OCI-LY1 (cell line): ENCODE measurements at regions not wholly inside any gene's neighbourhood (a gene's known extent, or its start where the extent isn't known, plus 50 kb on each side); places are given as distances from the start of the nearest gene placed in this dataset.

ENCODE experiments used
- H2AFZ ChIP-seq: fragments of 200-600 bp; sonication (generic), shearing (Covaris generic); 2 replicates; pipeline ENCODE4 v1.6.0; 2014; ENCODE audit warnings: antibody characterized with exemption, mild to moderate bottlenecking, low read length
- H3F3A ChIP-seq: fragments of 200-600 bp; sonication (generic), shearing (Covaris generic); 2 replicates; pipeline ENCODE4 v1.6.0; 2014; ENCODE audit warnings: mild to moderate bottlenecking, antibody characterized with exemption, low read length, moderate library complexity; ENCODE audit not compliant: insufficient read depth
- H3K27ac ChIP-seq: fragments of 200-600 bp; sonication (generic); 2 replicates; pipeline ENCODE4 v1.5.1; 2014; ENCODE audit warnings: low read length, mixed run types, mild to moderate bottlenecking, low read depth; ENCODE audit not compliant: poor library complexity, severe bottlenecking
- H3K27me3 ChIP-seq: fragments of 200-600 bp; sonication (generic); 2 replicates; pipeline ENCODE4 v1.6.0; 2014; ENCODE audit warnings: antibody characterized with exemption, mild to moderate bottlenecking, low read length, moderate library complexity; ENCODE audit not compliant: insufficient read depth
- H3K36me3 ChIP-seq: fragments of 200-600 bp; sonication (generic); 2 replicates; pipeline ENCODE4 v1.6.1; 2014; ENCODE audit warnings: mild to moderate bottlenecking, antibody characterized with exemption, low read length, moderate library complexity, mixed read lengths; ENCODE audit not compliant: insufficient read depth
- H3K4me1 ChIP-seq: fragments of 200-600 bp; sonication (generic); 2 replicates; pipeline ENCODE4 v1.5.1; 2014; ENCODE audit warnings: mild to moderate bottlenecking, low read length, moderate library complexity; ENCODE audit not compliant: insufficient read depth, severe bottlenecking
- H3K4me2 ChIP-seq: fragments of 200-600 bp; sonication (generic), shearing (Covaris generic); 2 replicates; pipeline ENCODE4 v1.6.1; 2014; ENCODE audit warnings: low read length
- H3K4me3 ChIP-seq: fragments of 200-600 bp; sonication (generic); 2 replicates; pipeline ENCODE4 v1.5.1; 2014; ENCODE audit warnings: low read length, low read depth, mild to moderate bottlenecking, mixed read lengths; ENCODE audit not compliant: poor library complexity, severe bottlenecking
- H3K79me2 ChIP-seq: fragments of 200-600 bp; shearing (Covaris generic); 2 replicates; pipeline ENCODE4 v1.6.1; 2016; ENCODE audit warnings: mixed run types, low read length, mixed read lengths; ENCODE audit not compliant: insufficient read depth
- H3K9ac ChIP-seq: fragments of 200-600 bp; sonication (generic), shearing (Covaris generic); 2 replicates; pipeline ENCODE4 v1.6.1; 2014; ENCODE audit warnings: mild to moderate bottlenecking, low read length, mixed read lengths
- H3K9me2 ChIP-seq: fragments of 200-600 bp; sonication (generic), shearing (Covaris generic); 2 replicates; pipeline ENCODE4 v1.6.1; 2014; ENCODE audit warnings: low read depth, mild to moderate bottlenecking, low read length, mixed read lengths
- H3K9me3 ChIP-seq: fragments of 200-600 bp; shearing (Covaris generic); 2 replicates; pipeline ENCODE4 v1.6.1; 2014; ENCODE audit warnings: low read length, mixed read lengths
- H4K20me1 ChIP-seq: fragments of 200-600 bp; sonication (generic), shearing (Covaris generic); 2 replicates; pipeline ENCODE4 v1.6.0; 2016; ENCODE audit warnings: mild to moderate bottlenecking, low read length; ENCODE audit not compliant: insufficient read depth
- CTCF ChIP-seq: fragments of 200-600 bp; sonication (generic), shearing (Covaris generic); IDR thresholded peaks from 2 replicates; pipeline ENCODE4 v1.5.1; 2017; ENCODE audit warnings: mild to moderate bottlenecking, antibody characterized with exemption, low read length, moderate library complexity, mixed read lengths
- EZH2 ChIP-seq: fragments of 200-600 bp; sonication (generic), shearing (Covaris generic); IDR thresholded peaks from 2 replicates; pipeline ENCODE4 v1.8.0; 2017; ENCODE audit warnings: borderline replicate concordance, mixed run types, mild to moderate bottlenecking, antibody characterized with exemption, low read length, moderate library complexity, mixed read lengths

GRCh38 chr5:15222156-15222555, 277.8 kb upstream of the FBXL7 start:
- H3K9me3 ChIP-seq, result no peaks in the 10 kb centered on the region
- no peaks in the 10 kb centered on the region for H3K27me3 ChIP-seq
- H3K9ac ChIP-seq, result no peak overlapping the region
- no peaks in the 10 kb centered on the region for H3K4me1 ChIP-seq
- H3K36me3 ChIP-seq, result no peaks in the 10 kb centered on the region
- H3K4me3 ChIP-seq, result no peak overlapping the region
- H3K79me2 ChIP-seq, result no peaks in the 10 kb centered on the region
- H3K4me2 ChIP-seq, result no peak overlapping the region
- no peak overlapping the region for H2AFZ ChIP-seq
- no peaks in the 10 kb centered on the region for H3F3A ChIP-seq
- H4K20me1 ChIP-seq, result no peaks in the 10 kb centered on the region
- H3K9me2 ChIP-seq, result no peaks in the 10 kb centered on the region
- H3K27ac ChIP-seq, result no peak overlapping the region
- no peak for TF ChIP-seq CTCF
- no peak for TF ChIP-seq EZH2

DNA sequence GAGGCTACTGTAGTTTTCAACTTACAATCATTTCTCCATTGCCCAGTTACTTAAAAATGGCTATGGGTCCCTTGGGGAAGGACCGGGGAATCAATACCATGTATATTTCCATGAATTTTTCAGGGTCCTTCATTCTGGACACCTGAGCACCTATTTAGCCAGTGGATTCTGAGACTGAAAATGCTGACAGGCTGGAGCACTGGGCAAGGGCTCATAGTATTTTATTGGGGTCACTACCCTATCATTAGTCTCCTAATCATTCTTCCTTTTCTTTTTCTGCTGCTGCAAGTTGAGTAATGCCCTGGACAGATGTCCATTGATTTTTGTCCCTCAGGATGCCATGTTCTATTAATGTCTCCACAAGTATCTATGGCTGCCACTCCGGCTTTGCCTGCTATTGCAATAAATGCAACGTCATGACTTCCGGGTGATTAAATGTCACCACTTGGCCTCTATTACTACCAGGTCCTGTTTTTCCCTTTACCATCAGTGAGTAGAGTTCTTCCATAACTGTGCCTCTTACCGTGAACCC, 279.3 kb upstream of the FBXL7 start:
- no peak overlapping the region for H3K9ac ChIP-seq
- H3K4me1 ChIP-seq, result no peaks in the 10 kb centered on the region

GRCh38 chr5:15215056-15215455, 284.9 kb upstream of the FBXL7 start:
- Histone ChIP-seq H3K4me3 (no peak overlapping the region), H3K9ac (no peak overlapping the region), H3K9me2 (no peaks in the 10 kb centered on the region), H3K27ac (no peak overlapping the region), H3K36me3 (no peaks in the 10 kb centered on the region), H3K4me2 (no peak overlapping the region), H3K9me3 (no peaks in the 10 kb centered on the region), H2AFZ (no peak overlapping the region), H3K27me3 (no peaks in the 10 kb centered on the region), H4K20me1 (no peaks in the 10 kb centered on the region), H3K4me1 (no peaks in the 10 kb centered on the region), H3K79me2 (no peaks in the 10 kb centered on the region), H3F3A (no peaks in the 10 kb centered on the region)
- TF ChIP-seq EZH2 (no peak), CTCF (no peak)

More for the DNA sequence above, 279.3 kb upstream of the FBXL7 start:
- TF ChIP-seq CTCF (no peak), EZH2 (no peak)
- Histone ChIP-seq H3K9me3 (no peaks in the 10 kb centered on the region), H3K27me3 (no peaks in the 10 kb centered on the region), H3K9me2 (no peaks in the 10 kb centered on the region), H3K79me2 (no peaks in the 10 kb centered on the region), H3K36me3 (no peaks in the 10 kb centered on the region), H3K4me3 (no peak overlapping the region), H3K27ac (no peak overlapping the region), H4K20me1 (no peaks in the 10 kb centered on the region), H3K4me2 (no peak overlapping the region), H2AFZ (no peak overlapping the region), H3F3A (no peaks in the 10 kb centered on the region)
